Prostate gland (tissue), 2 donors: ENCODE measurements at regions not wholly inside any gene's neighbourhood (a gene's known extent, or its start where the extent isn't known, plus 50 kb on each side); places are given as distances from the start of the nearest gene placed in this dataset.

Source experiments
- POLR2A ChIP-seq: fragments of 450-650 bp; IDR thresholded peaks from one replicate; pipeline ENCODE4 v1.6.1; 2016; ENCODE audit warnings: antibody characterized with exemption, mild to moderate bottlenecking
- POLR2AphosphoS5 ChIP-seq: sonication (generic); formaldehyde crosslinking; IDR thresholded peaks from one replicate; pipeline ENCODE4 v1.6.1; 2017; ENCODE audit warnings: antibody characterized with exemption
- TF ChIP-seq, protein P1 (sequence below), 4 experiments: fragments of 200-600 bp in 2 of 4; fragments of 450-650 bp in 2 of 4; sonication (generic) in 2 of 4; IDR thresholded peaks; 1 replicate in 3 of 4; 2 replicates in 1 of 4; pipeline ENCODE4 v1.5.1; 2016 to 2019; ENCODE audit warnings: antibody characterized with exemption in 4 of 4, mild to moderate bottlenecking in 2 of 4, moderate library complexity in 2 of 4

DNA sequence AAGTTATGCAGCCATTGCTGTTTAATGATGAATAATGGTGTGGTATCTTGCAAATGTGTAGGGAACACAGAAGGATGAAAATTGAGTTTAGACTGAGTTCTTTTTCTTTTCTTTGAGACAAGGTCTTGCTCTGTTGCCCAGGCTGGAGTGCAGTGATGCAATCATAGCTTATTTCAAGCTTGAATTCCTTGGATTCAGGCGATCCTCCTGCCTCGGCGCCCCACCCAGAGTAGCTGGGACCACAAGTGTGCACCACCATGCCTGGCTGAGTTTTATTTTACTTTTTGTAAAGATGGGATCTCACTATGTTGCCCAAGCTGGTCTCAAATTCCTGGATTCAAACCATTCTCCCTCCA is 74.6 kb upstream of the TBC1D3K start:
- TF ChIP-seq, protein P1, sequence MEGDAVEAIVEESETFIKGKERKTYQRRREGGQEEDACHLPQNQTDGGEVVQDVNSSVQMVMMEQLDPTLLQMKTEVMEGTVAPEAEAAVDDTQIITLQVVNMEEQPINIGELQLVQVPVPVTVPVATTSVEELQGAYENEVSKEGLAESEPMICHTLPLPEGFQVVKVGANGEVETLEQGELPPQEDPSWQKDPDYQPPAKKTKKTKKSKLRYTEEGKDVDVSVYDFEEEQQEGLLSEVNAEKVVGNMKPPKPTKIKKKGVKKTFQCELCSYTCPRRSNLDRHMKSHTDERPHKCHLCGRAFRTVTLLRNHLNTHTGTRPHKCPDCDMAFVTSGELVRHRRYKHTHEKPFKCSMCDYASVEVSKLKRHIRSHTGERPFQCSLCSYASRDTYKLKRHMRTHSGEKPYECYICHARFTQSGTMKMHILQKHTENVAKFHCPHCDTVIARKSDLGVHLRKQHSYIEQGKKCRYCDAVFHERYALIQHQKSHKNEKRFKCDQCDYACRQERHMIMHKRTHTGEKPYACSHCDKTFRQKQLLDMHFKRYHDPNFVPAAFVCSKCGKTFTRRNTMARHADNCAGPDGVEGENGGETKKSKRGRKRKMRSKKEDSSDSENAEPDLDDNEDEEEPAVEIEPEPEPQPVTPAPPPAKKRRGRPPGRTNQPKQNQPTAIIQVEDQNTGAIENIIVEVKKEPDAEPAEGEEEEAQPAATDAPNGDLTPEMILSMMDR (IDR thresholded peaks at IDR 0.05): no peak
- TF ChIP-seq POLR2A: no peak
- TF ChIP-seq POLR2AphosphoS5: no peak
